ENCODE measurements at regions not wholly inside any gene's neighbourhood (a gene's known extent, or its start where the extent isn't known, plus 50 kb on each side); places are given as distances from the start of the nearest gene placed in this dataset.

DNA sequence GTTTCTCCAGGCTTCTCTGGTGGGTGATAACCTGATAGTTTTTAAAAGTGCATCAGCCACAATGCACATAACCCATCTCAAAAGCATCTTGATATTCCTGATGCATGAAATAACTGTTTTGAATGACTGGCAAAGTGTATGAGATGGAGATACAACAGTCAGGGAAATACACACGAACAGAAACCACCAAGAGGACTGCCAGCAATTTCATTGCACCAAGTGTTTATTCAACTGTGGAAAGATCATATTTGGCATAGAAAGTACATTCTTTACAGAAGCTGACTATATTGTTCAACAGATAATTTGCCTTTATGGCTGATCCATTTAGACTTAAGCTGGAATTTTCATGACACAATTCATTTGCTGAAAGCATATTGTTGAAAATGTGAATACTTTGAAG, 139.5 kb downstream of the SLIT2 start:
- no peaks in the 10 kb centered on the region for H3K27me3 Mint-ChIP-seq (ENCODE audit: low read depth)
- H3K9me3 Mint-ChIP-seq = no peaks in the 10 kb centered on the region
- intact Hi-C loops (cut with micrococcal nuclease) = no loop called here

DNA sequence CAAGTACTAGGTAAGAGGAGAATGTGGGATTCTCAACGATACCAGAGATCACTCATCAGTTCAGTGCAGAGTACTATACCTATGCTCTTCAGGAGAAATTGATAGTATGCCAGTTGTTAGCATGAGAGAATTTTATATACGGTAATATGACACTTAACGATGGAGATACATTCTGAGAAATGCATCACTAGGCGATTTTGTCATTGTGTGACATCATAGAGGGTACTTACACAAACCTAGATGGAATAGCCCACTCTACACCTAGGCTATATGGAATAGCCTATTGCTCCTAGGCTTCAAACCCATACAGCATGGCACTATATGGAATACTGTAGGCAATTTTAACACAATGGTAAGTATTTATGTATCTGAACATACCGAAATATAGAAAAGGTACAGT, 140.2 kb downstream of the SLIT2 start:
- H3K27me3 Mint-ChIP-seq (ENCODE audit: low read depth) = no peaks in the 10 kb centered on the region
- H3K36me3 Mint-ChIP-seq (ENCODE audit: low read depth) = no peaks in the 10 kb centered on the region
- H3K27ac Mint-ChIP-seq = no peak overlapping the region
- intact Hi-C loops (cut with micrococcal nuclease) = no loop called here
- H3K4me3 Mint-ChIP-seq (ENCODE audit: low read depth) = no peak overlapping the region
- H3K9me3 Mint-ChIP-seq = no peaks in the 10 kb centered on the region
- DNase-seq (ENCODE audit: low spot score) = no peak
- no peaks in the 10 kb centered on the region for H3K4me1 Mint-ChIP-seq (ENCODE audit: low read depth)

More for the DNA sequence above, 139.5 kb downstream of the SLIT2 start:
- no peaks in the 10 kb centered on the region for H3K36me3 Mint-ChIP-seq (ENCODE audit: low read depth)
- no peaks in the 10 kb centered on the region for H3K4me1 Mint-ChIP-seq (ENCODE audit: low read depth)
- no peak for DNase-seq (ENCODE audit: low spot score)
- no peak overlapping the region for H3K27ac Mint-ChIP-seq
- no peak overlapping the region for H3K4me3 Mint-ChIP-seq (ENCODE audit: low read depth)

DNA sequence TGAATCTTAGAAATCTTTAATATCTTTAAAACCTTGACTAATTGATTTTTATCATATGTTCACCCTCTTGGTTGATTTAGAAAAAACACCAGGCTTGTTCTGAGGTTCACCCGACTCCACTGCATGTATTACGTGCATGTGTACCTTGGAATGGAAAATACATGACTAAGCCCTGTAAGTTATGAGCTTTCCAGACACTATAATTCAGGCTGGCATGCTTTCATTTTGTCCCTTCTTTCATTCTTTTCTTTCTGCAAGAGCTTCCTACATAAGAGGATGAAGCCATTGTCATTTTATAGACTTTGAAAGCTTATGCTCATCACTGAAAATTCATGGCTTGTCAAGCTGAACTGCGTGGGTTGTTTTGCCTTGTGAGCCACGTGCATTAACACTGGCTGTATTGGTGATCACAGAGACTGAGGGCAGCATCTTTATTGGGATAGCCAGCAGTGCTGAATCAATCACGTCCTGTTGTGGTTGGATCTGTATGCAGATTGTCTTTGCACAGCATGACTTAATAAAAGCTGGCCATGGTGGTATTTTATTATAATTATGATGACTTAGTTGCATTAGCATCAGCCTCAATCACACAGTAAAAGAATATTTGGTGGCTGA, 141.9 kb downstream of the SLIT2 start:
- intact Hi-C loops (cut with micrococcal nuclease) = no loop called here
- no peaks in the 10 kb centered on the region for H3K27me3 Mint-ChIP-seq (ENCODE audit: low read depth)
- no peak overlapping the region for H3K27ac Mint-ChIP-seq
- no peak for DNase-seq (ENCODE audit: low spot score)
- H3K4me1 Mint-ChIP-seq (ENCODE audit: low read depth) = no peaks in the 10 kb centered on the region
- no peaks in the 10 kb centered on the region for H3K36me3 Mint-ChIP-seq (ENCODE audit: low read depth)
- no peaks in the 10 kb centered on the region for H3K9me3 Mint-ChIP-seq
- H3K4me3 Mint-ChIP-seq (ENCODE audit: low read depth) = no peak overlapping the region

- Mint-ChIP-seq H3K4me1 (ENCODE audit: low read depth) (no peaks in the 10 kb centered on the region), H3K4me3 (ENCODE audit: low read depth) (no peak overlapping the region), H3K9me3 (no peaks in the 10 kb centered on the region), H3K27me3 (ENCODE audit: low read depth) (no peaks in the 10 kb centered on the region), H3K27ac (no peak overlapping the region), H3K36me3 (ENCODE audit: low read depth) (no peaks in the 10 kb centered on the region)
- DNase-seq (ENCODE audit: low spot score) = no peak
- intact Hi-C loops (cut with micrococcal nuclease) = no loop called here
Measured at GRCh38 chr4:20394512-20394911, 142.8 kb downstream of the SLIT2 start.

DNA sequence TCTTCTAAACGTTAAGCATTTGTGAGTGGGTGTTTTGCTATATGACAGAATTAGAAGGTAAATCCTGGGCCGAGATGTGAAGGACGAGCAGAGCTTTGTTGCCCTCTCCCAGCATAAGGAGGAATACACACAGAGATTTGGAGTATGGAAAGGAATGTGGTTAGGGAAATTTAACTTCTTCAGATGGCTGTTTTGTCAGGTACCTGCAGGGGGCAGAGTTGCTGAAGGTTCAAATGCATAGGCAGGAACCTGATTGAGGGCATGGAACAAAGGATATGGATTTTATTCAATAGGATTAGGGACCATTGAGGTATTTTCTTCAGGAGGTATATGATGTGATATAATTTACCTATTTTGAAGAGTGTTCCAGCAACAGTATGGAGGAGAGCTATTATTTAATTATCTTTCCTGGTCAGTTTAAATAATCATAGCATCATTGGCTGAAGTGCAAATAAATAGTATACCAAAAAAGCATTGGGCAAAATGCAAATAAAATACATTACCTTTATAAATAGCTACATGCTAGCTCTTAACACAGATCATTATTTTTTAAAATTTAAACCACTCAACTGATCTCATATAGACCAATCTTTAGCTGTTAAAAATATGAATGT, 143.6 kb downstream of the SLIT2 start:
- DNase-seq (ENCODE audit: low spot score) = no peak
- Mint-ChIP-seq H3K4me1 (ENCODE audit: low read depth) (no peaks in the 10 kb centered on the region), H3K27ac (no peak overlapping the region), H3K4me3 (ENCODE audit: low read depth) (no peak overlapping the region), H3K36me3 (ENCODE audit: low read depth) (no peaks in the 10 kb centered on the region), H3K27me3 (ENCODE audit: low read depth) (no peaks in the 10 kb centered on the region), H3K9me3 (no peaks in the 10 kb centered on the region)
- intact Hi-C loops (cut with micrococcal nuclease) = loop anchor here (1.0 kb wide), 1 partner anchor 290 kb away; no protein-coding TSS in a partner anchor

DNA sequence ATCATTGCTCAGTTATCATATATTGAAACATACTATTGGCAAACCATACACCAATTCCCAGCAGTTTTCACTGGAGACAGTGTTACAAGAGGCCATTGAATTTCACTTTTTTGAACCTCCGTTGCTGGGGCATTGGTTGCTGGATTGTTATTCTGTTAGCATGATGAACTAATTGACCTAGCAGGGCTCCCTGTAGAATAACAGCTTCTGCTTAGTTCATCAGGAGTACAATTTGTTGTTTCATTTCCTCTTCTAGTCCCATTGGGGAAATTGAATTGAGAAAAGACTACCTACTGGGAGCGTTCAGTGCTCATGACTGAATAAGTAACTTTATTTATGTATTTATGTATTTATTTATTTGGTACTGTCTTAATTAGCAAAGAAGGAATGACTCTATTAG, 151.6 kb downstream of the SLIT2 start:
- DNase-seq (ENCODE audit: low spot score) = no peak
- Mint-ChIP-seq H3K4me1 (ENCODE audit: low read depth) (no peaks in the 10 kb centered on the region), H3K36me3 (ENCODE audit: low read depth) (no peaks in the 10 kb centered on the region), H3K27ac (no peak overlapping the region), H3K9me3 (no peaks in the 10 kb centered on the region), H3K4me3 (ENCODE audit: low read depth) (no peak overlapping the region), H3K27me3 (ENCODE audit: low read depth) (no peaks in the 10 kb centered on the region)
- intact Hi-C loops (cut with micrococcal nuclease) = no loop called here

- Mint-ChIP-seq H3K4me3 (ENCODE audit: low read depth) (no peak overlapping the region), H3K4me1 (ENCODE audit: low read depth) (no peaks in the 10 kb centered on the region), H3K9me3 (no peaks in the 10 kb centered on the region), H3K27ac (no peak overlapping the region), H3K27me3 (ENCODE audit: low read depth) (no peaks in the 10 kb centered on the region), H3K36me3 (ENCODE audit: low read depth) (no peaks in the 10 kb centered on the region)
- intact Hi-C loops (cut with micrococcal nuclease) = no loop called here
- no peak for DNase-seq (ENCODE audit: low spot score)
Measured at GRCh38 chr4:20403846-20404245, 152.1 kb downstream of the SLIT2 start.

DNA sequence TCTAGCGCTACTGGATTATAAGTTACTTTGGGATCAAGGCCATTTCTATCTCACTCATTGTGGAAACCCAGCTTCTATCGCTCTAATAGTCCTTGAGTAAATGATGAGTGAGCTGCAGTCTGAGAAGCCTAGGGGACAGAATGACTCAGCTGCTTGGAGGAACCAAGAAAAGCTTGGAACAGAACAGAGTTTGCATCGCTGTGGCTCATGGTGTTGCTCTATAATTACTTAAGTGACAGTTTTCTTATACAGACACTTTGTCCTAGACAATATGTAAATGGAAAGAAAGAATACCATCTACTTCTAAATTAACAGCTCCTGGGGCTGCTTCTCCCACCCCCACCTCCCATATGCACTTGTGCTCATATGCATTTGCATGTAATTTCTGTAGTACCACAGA, 156.9 kb downstream of the SLIT2 start:
- Mint-ChIP-seq H3K27ac (no peak overlapping the region), H3K27me3 (ENCODE audit: low read depth) (peaks cover 10% of the 10 kb centered on the region), H3K9me3 (no peaks in the 10 kb centered on the region), H3K4me3 (ENCODE audit: low read depth) (no peak overlapping the region), H3K36me3 (ENCODE audit: low read depth) (no peaks in the 10 kb centered on the region), H3K4me1 (ENCODE audit: low read depth) (no peaks in the 10 kb centered on the region)
- no peak for DNase-seq (ENCODE audit: low spot score)
- intact Hi-C loops (cut with micrococcal nuclease) = no loop called here

DNA sequence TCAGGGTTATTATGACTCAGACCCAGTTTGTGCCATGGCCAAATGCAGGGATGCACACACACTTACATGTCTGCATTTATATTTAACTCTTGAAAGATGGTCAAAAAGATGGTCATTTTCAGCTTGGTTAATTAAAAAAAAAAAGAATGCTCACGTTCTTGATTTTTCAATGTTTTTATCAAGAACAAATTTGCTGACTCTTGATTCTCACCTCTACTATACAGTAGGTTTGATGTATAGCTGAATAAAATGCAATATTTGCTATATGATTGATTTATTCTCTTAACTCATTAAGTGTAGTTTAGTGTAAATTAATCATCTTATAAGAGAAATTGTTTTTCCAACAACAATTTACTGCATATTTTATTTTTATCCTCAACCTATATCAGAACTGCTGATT, 160.4 kb downstream of the SLIT2 start:
- H3K4me1 Mint-ChIP-seq (ENCODE audit: low read depth) = no peaks in the 10 kb centered on the region
- no peak overlapping the region for H3K27ac Mint-ChIP-seq
- H3K27me3 Mint-ChIP-seq (ENCODE audit: low read depth) = peaks cover 12% of the 10 kb centered on the region
- no peaks in the 10 kb centered on the region for H3K9me3 Mint-ChIP-seq
- DNase-seq (ENCODE audit: low spot score) = no peak
- intact Hi-C loops (cut with micrococcal nuclease) = no loop called here
- no peak overlapping the region for H3K4me3 Mint-ChIP-seq (ENCODE audit: low read depth)
- no peaks in the 10 kb centered on the region for H3K36me3 Mint-ChIP-seq (ENCODE audit: low read depth)

DNA sequence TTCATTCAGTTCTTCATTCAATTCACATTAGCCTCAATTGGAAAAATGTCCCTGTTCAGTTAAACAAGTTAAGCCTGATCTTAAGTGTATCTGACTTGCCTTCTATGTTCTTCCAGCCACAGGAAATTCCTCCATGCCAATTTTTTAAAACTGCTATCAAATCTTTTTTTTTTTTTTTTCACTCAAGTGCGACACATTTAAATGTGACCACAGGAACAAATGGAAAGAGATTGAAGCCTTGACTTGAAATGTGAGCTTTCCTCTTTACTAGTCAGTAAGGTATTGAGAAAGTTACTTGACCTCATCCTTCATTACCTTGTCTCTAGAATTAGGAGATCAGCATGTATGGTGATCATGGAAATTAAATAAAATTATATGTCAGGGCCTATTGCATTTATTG, 165.1 kb downstream of the SLIT2 start:
- no peak overlapping the region for H3K27ac Mint-ChIP-seq
- DNase-seq (ENCODE audit: low spot score) = no peak
- H3K36me3 Mint-ChIP-seq (ENCODE audit: low read depth) = no peaks in the 10 kb centered on the region
- H3K4me1 Mint-ChIP-seq (ENCODE audit: low read depth) = peaks cover 10% of the 10 kb centered on the region
- no peaks in the 10 kb centered on the region for H3K9me3 Mint-ChIP-seq
- peaks cover 5% of the 10 kb centered on the region for H3K27me3 Mint-ChIP-seq (ENCODE audit: low read depth)
- intact Hi-C loops (cut with micrococcal nuclease) = no loop called here
- no peak overlapping the region for H3K4me3 Mint-ChIP-seq (ENCODE audit: low read depth)

GRCh38 chr4:20418861-20419451, 167.3 kb downstream of the SLIT2 start:
- H3K27ac Mint-ChIP-seq = peak overlapping the region; percentile 7
- H3K36me3 Mint-ChIP-seq (ENCODE audit: low read depth) = no peaks in the 10 kb centered on the region
- no peak for DNase-seq (ENCODE audit: low spot score)
- H3K9me3 Mint-ChIP-seq = no peaks in the 10 kb centered on the region
- peaks cover 10% of the 10 kb centered on the region for H3K4me1 Mint-ChIP-seq (ENCODE audit: low read depth)
- H3K27me3 Mint-ChIP-seq (ENCODE audit: low read depth) = peaks cover 1% of the 10 kb centered on the region
- intact Hi-C loops (cut with micrococcal nuclease) = loop anchor here (1.0 to 2.0 kb wide), 2 partner anchors 266 to 1350 kb away; no protein-coding TSS in a partner anchor
- H3K4me3 Mint-ChIP-seq (ENCODE audit: low read depth) = peak overlapping the region; percentile 61

- H3K4me1 Mint-ChIP-seq (ENCODE audit: low read depth) = peaks cover 10% of the 10 kb centered on the region
- no peaks in the 10 kb centered on the region for H3K9me3 Mint-ChIP-seq
- no peak overlapping the region for H3K4me3 Mint-ChIP-seq (ENCODE audit: low read depth)
- H3K27me3 Mint-ChIP-seq (ENCODE audit: low read depth) = peaks cover 6% of the 10 kb centered on the region
- H3K36me3 Mint-ChIP-seq (ENCODE audit: low read depth) = no peaks in the 10 kb centered on the region
- no peak overlapping the region for H3K27ac Mint-ChIP-seq
- intact Hi-C loops (cut with micrococcal nuclease) = no loop called here
- no peak for DNase-seq (ENCODE audit: low spot score)
Measured at GRCh38 chr4:20420916-20421602, 169.4 kb downstream of the SLIT2 start.

DNA sequence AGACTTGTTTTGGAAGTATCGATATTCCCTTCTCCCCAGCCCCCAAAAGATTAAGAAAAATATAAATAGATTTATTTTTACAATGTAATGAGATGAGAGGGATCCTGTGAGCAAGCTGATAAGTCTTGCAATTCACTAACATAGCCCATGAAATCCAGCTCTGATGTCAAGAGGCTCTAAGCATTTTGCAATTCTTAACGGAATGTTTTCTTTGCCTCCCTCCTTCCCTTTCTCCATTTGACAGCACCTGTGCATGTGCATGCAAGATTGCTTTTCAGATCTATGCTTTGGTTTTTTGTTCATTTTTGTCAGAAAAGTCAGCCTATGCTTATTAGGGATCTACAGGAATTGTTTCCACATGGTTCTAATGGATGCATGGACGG, 169.9 kb downstream of the SLIT2 start:
- no peak for DNase-seq (ENCODE audit: low spot score)
- Mint-ChIP-seq H3K4me3 (ENCODE audit: low read depth) (no peak overlapping the region), H3K27ac (no peak overlapping the region), H3K9me3 (no peaks in the 10 kb centered on the region), H3K27me3 (ENCODE audit: low read depth) (peaks cover 8% of the 10 kb centered on the region), H3K4me1 (ENCODE audit: low read depth) (peaks cover 10% of the 10 kb centered on the region), H3K36me3 (ENCODE audit: low read depth) (no peaks in the 10 kb centered on the region)
- intact Hi-C loops (cut with micrococcal nuclease) = no loop called here
